ENCODE measurements at regions not wholly inside any gene's neighbourhood (a gene's known extent, or its start where the extent isn't known, plus 50 kb on each side); places are given as distances from the start of the nearest gene placed in this dataset.

DNA sequence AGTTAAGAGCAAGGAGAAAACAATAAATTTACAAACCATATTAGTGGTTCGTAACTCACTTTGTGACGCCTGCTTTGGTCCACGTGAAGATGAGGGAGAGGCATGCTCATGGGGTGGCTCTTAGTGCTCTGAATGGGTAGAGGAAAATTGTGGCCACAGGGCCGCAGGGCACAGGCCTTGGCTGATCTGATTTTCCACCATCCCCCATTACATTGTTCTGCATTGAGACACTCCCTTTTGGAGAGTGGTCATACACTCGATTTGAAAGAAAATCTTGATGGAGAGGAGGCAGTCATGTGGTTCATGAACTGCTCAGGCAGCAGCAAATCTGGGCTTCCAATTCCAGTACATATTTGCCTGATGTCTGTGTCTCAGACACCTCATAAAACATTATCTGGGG, 815.2 kb downstream of the UQCRFS1 start:
- Histone ChIP-seq H4K20me1 (replicated peaks; ENCODE audit: control insufficient read depth, extremely low read depth, insufficient read depth, low read length) (no peaks in the 10 kb centered on the region), H3K9ac (replicated peaks; ENCODE audit: extremely low read depth, insufficient read depth, low read length) (no peak overlapping the region), H2AFZ (ENCODE audit: low read depth, low read length) (no peak overlapping the region), H3K9me1 (replicated peaks; ENCODE audit: control insufficient read depth, extremely low read depth, insufficient read depth, low read length) (no peaks in the 10 kb centered on the region), H3K4me1 (ENCODE audit: control insufficient read depth, extremely low read depth, insufficient read depth, low read length) (no peaks in the 10 kb centered on the region), H3K4me3 (replicated peaks in 1 of 3; ENCODE audit: insufficient read depth in 1 of 3, low read depth in 1 of 3, low read length in 3 of 3) (no peak overlapping the region), H3K27me3 (ENCODE audit: control insufficient read depth in 2 of 2, insufficient read depth in 2 of 2, low read length in 2 of 2) (no peaks in the 10 kb centered on the region), H3K27ac (ENCODE audit: insufficient read depth, low read depth, low read length) (no peak overlapping the region), H3K36me3 (ENCODE audit: control insufficient read depth in 2 of 2, extremely low read depth in 1 of 2, insufficient read depth in 2 of 2, low read length in 2 of 2) (no peaks in the 10 kb centered on the region), H3K9me3 (replicated peaks; ENCODE audit: control insufficient read depth, insufficient read depth, low read length) (no peaks in the 10 kb centered on the region), H3K4me2 (ENCODE audit: insufficient read depth, low read length) (no peak overlapping the region), H3K79me2 (ENCODE audit: control insufficient read depth, insufficient read depth, low read length) (no peaks in the 10 kb centered on the region)
- dilution Hi-C loops (cut with MboI; ENCODE audit: extremely low pct_ligation_motif_present, low sequenced_read_pairs) (no loop called here), intact Hi-C loops (cut with micrococcal nuclease) (no loop called here)
- TF ChIP-seq MYC (IDR thresholded peaks at IDR 0.05; ENCODE audit: low read depth, low read length) = no peak
- no peak for TF ChIP-seq JUN (IDR thresholded peaks at IDR 0.05; ENCODE audit: borderline replicate concordance, insufficient read depth, insufficient read length, low read depth)
- TF ChIP-seq, protein P1, sequence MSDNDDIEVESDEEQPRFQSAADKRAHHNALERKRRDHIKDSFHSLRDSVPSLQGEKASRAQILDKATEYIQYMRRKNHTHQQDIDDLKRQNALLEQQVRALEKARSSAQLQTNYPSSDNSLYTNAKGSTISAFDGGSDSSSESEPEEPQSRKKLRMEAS (IDR thresholded peaks at IDR 0.05; ENCODE audit: insufficient read depth, insufficient read length) = no peak
- no peak for TF ChIP-seq EZH2 (IDR thresholded peaks at IDR 0.05; ENCODE audit: borderline replicate concordance, low read depth, low read length, severe bottlenecking)
- TF ChIP-seq POLR2AphosphoS5 (IDR thresholded peaks at IDR 0.05; ENCODE audit: insufficient read depth, low read depth, low read length) = no peak
- no peak for TF ChIP-seq FOS (IDR thresholded peaks at IDR 0.05; ENCODE audit: borderline replicate concordance, insufficient read depth, low read length)
- TF ChIP-seq GATA2 (IDR thresholded peaks at IDR 0.05; ENCODE audit: insufficient read depth, insufficient read length, low read depth, low read length) = no peak
- no peak for TF ChIP-seq POLR2A (IDR thresholded peaks at IDR 0.05; ENCODE audit: low read depth, low read length)
- TF ChIP-seq, protein P2, sequence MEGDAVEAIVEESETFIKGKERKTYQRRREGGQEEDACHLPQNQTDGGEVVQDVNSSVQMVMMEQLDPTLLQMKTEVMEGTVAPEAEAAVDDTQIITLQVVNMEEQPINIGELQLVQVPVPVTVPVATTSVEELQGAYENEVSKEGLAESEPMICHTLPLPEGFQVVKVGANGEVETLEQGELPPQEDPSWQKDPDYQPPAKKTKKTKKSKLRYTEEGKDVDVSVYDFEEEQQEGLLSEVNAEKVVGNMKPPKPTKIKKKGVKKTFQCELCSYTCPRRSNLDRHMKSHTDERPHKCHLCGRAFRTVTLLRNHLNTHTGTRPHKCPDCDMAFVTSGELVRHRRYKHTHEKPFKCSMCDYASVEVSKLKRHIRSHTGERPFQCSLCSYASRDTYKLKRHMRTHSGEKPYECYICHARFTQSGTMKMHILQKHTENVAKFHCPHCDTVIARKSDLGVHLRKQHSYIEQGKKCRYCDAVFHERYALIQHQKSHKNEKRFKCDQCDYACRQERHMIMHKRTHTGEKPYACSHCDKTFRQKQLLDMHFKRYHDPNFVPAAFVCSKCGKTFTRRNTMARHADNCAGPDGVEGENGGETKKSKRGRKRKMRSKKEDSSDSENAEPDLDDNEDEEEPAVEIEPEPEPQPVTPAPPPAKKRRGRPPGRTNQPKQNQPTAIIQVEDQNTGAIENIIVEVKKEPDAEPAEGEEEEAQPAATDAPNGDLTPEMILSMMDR (IDR thresholded peaks at IDR 0.05; ENCODE audit: extremely low read depth in 1 of 2, insufficient read depth in 1 of 2, low read depth in 1 of 2, low read length in 2 of 2) = no peak
- DNase-seq (ENCODE audit: low read depth, low spot score) (no peak), FAIRE-seq (no peak)
- CTCF ChIA-PET = no interaction called here
- no TSS peak for BruUV-seq (replicated peaks)
- POLR2A ChIA-PET = no interaction called here

Measured in endothelial cell of umbilical vein (primary cell).